ENCODE measurements at regions not wholly inside any gene's neighbourhood (a gene's known extent, or its start where the extent isn't known, plus 50 kb on each side); places are given as distances from the start of the nearest gene placed in this dataset.

GRCh38 chr3:154778057-154778456, 302.1 kb upstream of the MME start:
- TF ChIP-seq CTCF (IDR thresholded peaks at IDR 0.05), result no peak
- TF ChIP-seq EP300 (IDR thresholded peaks at IDR 0.05), result no peak
- TF ChIP-seq POLR2A (IDR thresholded peaks at IDR 0.05), result no peak
- no peak for TF ChIP-seq POLR2AphosphoS5 (IDR thresholded peaks at IDR 0.05)
- peaks cover 0 to 25% (median 0%) of the 10 kb centered on the region in 3 donors for H3K4me1 ChIP-seq
- no CpG with 5 or more reads among the region's 1 CpG for WGBS, 2 donors (ENCODE audit: low coverage in 1 of 2)
- ATAC-seq, result peak; percentile 58
- H3K27me3 ChIP-seq, result no peaks in the 10 kb centered on the region
- no peaks in the 10 kb centered on the region for H3K36me3 ChIP-seq
- H3K4me3 ChIP-seq, result no peak overlapping the region
- no peak overlapping the region for H3K27ac ChIP-seq
- H3K9me3 ChIP-seq, result no peaks in the 10 kb centered on the region

- H3K4me3 ChIP-seq, result no peak overlapping the region
- H3K36me3 ChIP-seq, result no peaks in the 10 kb centered on the region
- H3K27ac ChIP-seq, result no peak overlapping the region
- H3K9me3 ChIP-seq, result no peaks in the 10 kb centered on the region
- H3K27me3 ChIP-seq, result no peaks in the 10 kb centered on the region
- no peak for ATAC-seq
- no peak for TF ChIP-seq EP300 (IDR thresholded peaks at IDR 0.05)
- no peak for TF ChIP-seq POLR2A (IDR thresholded peaks at IDR 0.05)
- no peak for TF ChIP-seq POLR2AphosphoS5 (IDR thresholded peaks at IDR 0.05)
- no peak for TF ChIP-seq CTCF (IDR thresholded peaks at IDR 0.05)
- WGBS, 2 donors (ENCODE audit: low coverage in 1 of 2), result 67 to 72% methylated on average over 5 of the region's 5 CpGs
- peaks cover 0 to 11% (median 0%) of the 10 kb centered on the region in 3 donors for H3K4me1 ChIP-seq
Measured at GRCh38 chr3:154776549-154777225, 303.4 kb upstream of the MME start.

GRCh38 chr3:154775821-154776548, 304.1 kb upstream of the MME start:
- no peak overlapping the region for H3K27ac ChIP-seq
- H3K4me1 ChIP-seq, result peaks cover 0 to 10% (median 0%) of the 10 kb centered on the region in 3 donors
- H3K4me3 ChIP-seq, result no peak overlapping the region
- ATAC-seq, result no peak
- no peaks in the 10 kb centered on the region for H3K36me3 ChIP-seq
- no peak for TF ChIP-seq POLR2A (IDR thresholded peaks at IDR 0.05)
- no peak for TF ChIP-seq POLR2AphosphoS5 (IDR thresholded peaks at IDR 0.05)
- no peak for TF ChIP-seq CTCF (IDR thresholded peaks at IDR 0.05)
- no peak for TF ChIP-seq EP300 (IDR thresholded peaks at IDR 0.05)
- H3K9me3 ChIP-seq, result no peaks in the 10 kb centered on the region
- 40 to 44% methylated on average over 1 of the region's 1 CpG for WGBS, 2 donors (ENCODE audit: low coverage in 1 of 2)
- H3K27me3 ChIP-seq, result no peaks in the 10 kb centered on the region

GRCh38 chr3:154766765-154767503, 313.2 kb upstream of the MME start:
- no peak for ATAC-seq
- no peak for TF ChIP-seq EP300 (IDR thresholded peaks at IDR 0.05)
- 85% methylated on average over 2 of the region's 5 CpGs; no CpG with 5 or more reads in 1 of the 2 donors for WGBS, 2 donors (ENCODE audit: low coverage in 1 of 2)
- no peaks in the 10 kb centered on the region for H3K9me3 ChIP-seq
- no peak overlapping the region for H3K27ac ChIP-seq
- peaks cover 0 to 10% (median 0%) of the 10 kb centered on the region in 3 donors for H3K4me1 ChIP-seq
- no peaks in the 10 kb centered on the region for H3K27me3 ChIP-seq
- H3K4me3 ChIP-seq, result no peak overlapping the region
- H3K36me3 ChIP-seq, result no peaks in the 10 kb centered on the region

GRCh38 chr3:154764856-154765640, 315.1 kb upstream of the MME start:
- ATAC-seq, result no peak
- Histone ChIP-seq H3K4me3 (no peak overlapping the region), H3K27me3 (no peaks in the 10 kb centered on the region), H3K9me3 (no peaks in the 10 kb centered on the region), H3K4me1 (peaks cover 0 to 10% (median 0%) of the 10 kb centered on the region in 3 donors), H3K27ac (no peak overlapping the region), H3K36me3 (no peaks in the 10 kb centered on the region)
- TF ChIP-seq POLR2AphosphoS5 (IDR thresholded peaks at IDR 0.05), result no peak
- TF ChIP-seq CTCF (IDR thresholded peaks at IDR 0.05), result no peak
- no peak for TF ChIP-seq EP300 (IDR thresholded peaks at IDR 0.05)
- TF ChIP-seq POLR2A (IDR thresholded peaks at IDR 0.05), result no peak
- 59 to 90% methylated on average over 3 of the region's 3 CpGs for WGBS, 2 donors (ENCODE audit: low coverage in 1 of 2)
